Pancreas (tissue), 10 donors: ENCODE measurements at regions not wholly inside any gene's neighbourhood (a gene's known extent, or its start where the extent isn't known, plus 50 kb on each side); places are given as distances from the start of the nearest gene placed in this dataset.

Source experiments
- ATAC-seq, 4 donors: fragments of 200-7000 bp; cut with Tn5 transposase; one replicate each; pipeline versions ENCODE4 v1.8.0 to v1.9.1; 2020; ENCODE audit warnings: mild to moderate bottlenecking in 4 of 4, moderate library complexity in 4 of 4
- DNase-seq, 6 donors: peaks; one replicate each; pipeline ENCODE4 v3.0.0-alpha.2; 2020
- FAIRE-seq: peaks from 2 replicates; lab custom pipeline; 2012; peaks lifted over from hg19 to GRCh38; lab: Jason Lieb, UNC
- H3K27ac ChIP-seq, 4 donors: fragments of 200-600 bp; sonication (generic); 1 replicate in 3 of 4; 2 replicates in 1 of 4; pipeline versions ENCODE4 v1.5.0 to v1.8.0; 2020
- H3K27me3 ChIP-seq, 4 donors: fragments of 200-600 bp; one replicate each; pipeline ENCODE4 v1.8.0; 2021
- H3K36me3 ChIP-seq, 3 donors: fragments of 200-600 bp; sonication (generic) in 1 of 3; one replicate each; pipeline versions ENCODE4 v1.5.0 to v1.8.0; 2020 to 2021
- H3K4me1 ChIP-seq, 3 donors: fragments of 200-600 bp; one replicate each; pipeline ENCODE4 v1.8.0; 2021
- H3K4me3 ChIP-seq, 4 donors: fragments of 200-600 bp; sonication (generic) in 2 of 4; one replicate each; pipeline versions ENCODE4 v1.5.0 to v1.8.0; 2020 to 2021
- H3K9me3 ChIP-seq, 4 donors: fragments of 200-600 bp; one replicate each; pipeline ENCODE4 v1.8.0; 2021
- CTCF ChIP-seq, 4 donors: fragments of 200-600 bp; sonication (generic) in 3 of 4; IDR thresholded peaks; one replicate each; pipeline versions ENCODE4 v1.5.0 to v1.8.0; 2021; ENCODE audit warnings: antibody characterized with exemption in 4 of 4
- WGBS, 2 donors: extraction: QIAGEN DNeasy Blood & Tissue Kit; methylation state at CpG; one replicate each; pipeline ENCODE4 v1.1.7; 2013; 5-methylcytosine and 5-hydroxymethylcytosine counted together
- intact Hi-C, 3 donors: fragments of 100-400 bp; cut with DNase I; formaldehyde crosslinking; loops; one replicate each; pipeline versions ENCODE4 v1.11.1 to v1.14.2; 2022
- donor health status: healthy with polysubstance abuse.
- donor health status: DM: no; HTN: no; CAD: no; lungs with moderate emphysema.
- donor health status: DM: no; HTN: no; CAD: no.
- donor health status: control.
- donor health status: control.
- donor health status: Bipolar disorder and iron deficiency.
- donor health status: DM: yes; HTN: yes; CAD: no.
- donor health status: DM: no; HTN: no; CAD: no.
- donor health status: DM: no; HTN: no; CAD: no.
- donor health status: DM: yes; HTN: yes; CAD: no.

GRCh38 chr11:133747409-133747808 is 97.9 kb downstream of the SPATA19 start:
- H3K27me3 ChIP-seq: no peaks in the 10 kb centered on the region
- 66 to 71% methylated on average over 13 of the region's 13 CpGs for WGBS, 2 donors
- intact Hi-C loops: no loop called here
- H3K36me3 ChIP-seq: no peaks in the 10 kb centered on the region
- no peak for TF ChIP-seq CTCF (IDR thresholded peaks at IDR 0.05)
- H3K4me3 ChIP-seq: no peak overlapping the region
- ATAC-seq: no peak
- no peaks in the 10 kb centered on the region for H3K9me3 ChIP-seq
- DNase-seq: no peak
- FAIRE-seq: no peak
- no peak overlapping the region for H3K27ac ChIP-seq
- no peaks in the 10 kb centered on the region for H3K4me1 ChIP-seq

- no peak for DNase-seq
- H3K4me3 ChIP-seq: no peak overlapping the region
- no peaks in the 10 kb centered on the region for H3K4me1 ChIP-seq
- ATAC-seq: no peak
- intact Hi-C loops: no loop called here
- WGBS, 2 donors: 54 to 65% methylated on average over 18 of the region's 18 CpGs
- H3K9me3 ChIP-seq: no peaks in the 10 kb centered on the region
- FAIRE-seq: no peak
- no peaks in the 10 kb centered on the region for H3K36me3 ChIP-seq
- H3K27ac ChIP-seq: no peak overlapping the region
- TF ChIP-seq CTCF (IDR thresholded peaks at IDR 0.05): no peak
- H3K27me3 ChIP-seq: no peaks in the 10 kb centered on the region
These were observed 98.5 kb downstream of the SPATA19 start for GRCh38 chr11:133746663-133747306.

- H3K27ac ChIP-seq: no peak overlapping the region
- H3K9me3 ChIP-seq: no peaks in the 10 kb centered on the region
- DNase-seq (no peak), ATAC-seq (no peak), FAIRE-seq (no peak)
- intact Hi-C loops: no loop called here
- 51 to 52% methylated on average over 4 of the region's 4 CpGs for WGBS, 2 donors
- no peak overlapping the region for H3K4me3 ChIP-seq
- H3K36me3 ChIP-seq: no peaks in the 10 kb centered on the region
- TF ChIP-seq CTCF (IDR thresholded peaks at IDR 0.05): no peak
- H3K4me1 ChIP-seq: no peaks in the 10 kb centered on the region
- no peaks in the 10 kb centered on the region for H3K27me3 ChIP-seq
These were observed 99.5 kb downstream of the SPATA19 start for GRCh38 chr11:133745791-133746190.

- no peak overlapping the region for H3K27ac ChIP-seq
- no peak for TF ChIP-seq CTCF (IDR thresholded peaks at IDR 0.05)
- H3K36me3 ChIP-seq: no peaks in the 10 kb centered on the region
- no peaks in the 10 kb centered on the region for H3K27me3 ChIP-seq
- DNase-seq (no peak), ATAC-seq (no peak), FAIRE-seq (no peak)
- intact Hi-C loops: no loop called here
- WGBS, 2 donors: 46 to 65% methylated on average over 3 of the region's 3 CpGs
- H3K4me3 ChIP-seq: no peak overlapping the region
- no peaks in the 10 kb centered on the region for H3K4me1 ChIP-seq
- no peaks in the 10 kb centered on the region for H3K9me3 ChIP-seq
These were observed 103.0 kb downstream of the SPATA19 start for GRCh38 chr11:133742353-133742752.

- H3K4me1 ChIP-seq: no peaks in the 10 kb centered on the region
- no peaks in the 10 kb centered on the region for H3K27me3 ChIP-seq
- no peaks in the 10 kb centered on the region for H3K36me3 ChIP-seq
- 64 to 69% methylated on average over 12 of the region's 12 CpGs for WGBS, 2 donors
- FAIRE-seq (no peak), DNase-seq (no peak), ATAC-seq (no peak)
- no peak overlapping the region for H3K4me3 ChIP-seq
- H3K27ac ChIP-seq: no peak overlapping the region
- intact Hi-C loops: no loop called here
- no peaks in the 10 kb centered on the region for H3K9me3 ChIP-seq
- no peak for TF ChIP-seq CTCF (IDR thresholded peaks at IDR 0.05)
These were observed 104.3 kb downstream of the SPATA19 start for GRCh38 chr11:133740963-133741362.
